ENCODE measurements at regions not wholly inside any gene's neighbourhood (a gene's known extent, or its start where the extent isn't known, plus 50 kb on each side); places are given as distances from the start of the nearest gene placed in this dataset.

DNA sequence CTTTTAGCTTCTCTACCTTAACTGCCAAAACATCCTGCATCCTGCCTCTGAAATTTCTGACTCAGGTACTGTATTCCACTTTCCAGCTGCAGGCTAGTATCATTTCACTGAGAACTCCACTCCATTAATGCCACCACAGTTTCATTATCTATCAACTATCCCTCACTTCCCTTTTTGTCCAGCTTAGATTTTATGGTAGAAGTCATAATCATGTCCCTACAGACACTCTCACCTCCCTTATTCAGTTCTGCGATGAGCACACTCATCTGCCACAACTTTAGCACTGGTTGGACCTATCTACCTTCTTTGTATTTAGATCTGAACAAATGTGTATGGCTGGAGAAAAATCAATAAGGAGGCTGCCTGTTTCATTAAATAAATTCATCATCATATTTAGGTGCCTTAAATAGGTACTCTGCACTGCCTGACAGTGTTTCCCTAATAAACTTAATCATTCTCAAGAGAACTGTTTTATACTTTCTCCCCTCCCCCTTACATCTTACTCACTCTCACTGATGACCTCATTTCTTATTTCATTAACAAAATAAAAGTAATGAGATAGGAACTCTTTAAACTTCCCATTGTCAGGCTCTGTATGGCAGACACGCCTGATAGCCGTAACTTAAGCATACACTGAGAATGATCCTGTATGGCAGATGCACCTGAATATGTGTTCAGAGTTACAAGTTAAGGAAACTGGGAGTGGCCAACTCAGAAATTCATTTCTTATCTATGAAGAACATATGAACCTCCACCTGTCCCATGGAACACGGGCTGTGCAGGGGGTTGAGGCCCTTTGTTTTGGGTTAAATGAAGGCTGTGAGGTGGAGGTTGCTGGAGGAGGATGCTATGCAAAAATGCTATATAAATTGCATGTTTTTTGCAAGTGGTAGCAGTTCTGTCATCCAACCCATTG is 95.3 kb upstream of the MAN1A1 start:
- H3K27me3 ChIP-seq (ENCODE audit: insufficient read depth, poor library complexity, severe bottlenecking) = no peaks in the 10 kb centered on the region
- no peak for DNase-seq (ENCODE audit: low read depth in 1 of 2, low spot score in 1 of 2)
- TF ChIP-seq GABPA (IDR thresholded peaks at IDR 0.05; ENCODE audit: low read depth) = no peak
- TF ChIP-seq, protein P1, sequence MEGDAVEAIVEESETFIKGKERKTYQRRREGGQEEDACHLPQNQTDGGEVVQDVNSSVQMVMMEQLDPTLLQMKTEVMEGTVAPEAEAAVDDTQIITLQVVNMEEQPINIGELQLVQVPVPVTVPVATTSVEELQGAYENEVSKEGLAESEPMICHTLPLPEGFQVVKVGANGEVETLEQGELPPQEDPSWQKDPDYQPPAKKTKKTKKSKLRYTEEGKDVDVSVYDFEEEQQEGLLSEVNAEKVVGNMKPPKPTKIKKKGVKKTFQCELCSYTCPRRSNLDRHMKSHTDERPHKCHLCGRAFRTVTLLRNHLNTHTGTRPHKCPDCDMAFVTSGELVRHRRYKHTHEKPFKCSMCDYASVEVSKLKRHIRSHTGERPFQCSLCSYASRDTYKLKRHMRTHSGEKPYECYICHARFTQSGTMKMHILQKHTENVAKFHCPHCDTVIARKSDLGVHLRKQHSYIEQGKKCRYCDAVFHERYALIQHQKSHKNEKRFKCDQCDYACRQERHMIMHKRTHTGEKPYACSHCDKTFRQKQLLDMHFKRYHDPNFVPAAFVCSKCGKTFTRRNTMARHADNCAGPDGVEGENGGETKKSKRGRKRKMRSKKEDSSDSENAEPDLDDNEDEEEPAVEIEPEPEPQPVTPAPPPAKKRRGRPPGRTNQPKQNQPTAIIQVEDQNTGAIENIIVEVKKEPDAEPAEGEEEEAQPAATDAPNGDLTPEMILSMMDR (IDR thresholded peaks at IDR 0.05; ENCODE audit: insufficient read depth, low read length) = no peak
- TF ChIP-seq POLR2AphosphoS5 (IDR thresholded peaks at IDR 0.05; ENCODE audit: low read depth) = no peak
- TF ChIP-seq, protein P2, sequence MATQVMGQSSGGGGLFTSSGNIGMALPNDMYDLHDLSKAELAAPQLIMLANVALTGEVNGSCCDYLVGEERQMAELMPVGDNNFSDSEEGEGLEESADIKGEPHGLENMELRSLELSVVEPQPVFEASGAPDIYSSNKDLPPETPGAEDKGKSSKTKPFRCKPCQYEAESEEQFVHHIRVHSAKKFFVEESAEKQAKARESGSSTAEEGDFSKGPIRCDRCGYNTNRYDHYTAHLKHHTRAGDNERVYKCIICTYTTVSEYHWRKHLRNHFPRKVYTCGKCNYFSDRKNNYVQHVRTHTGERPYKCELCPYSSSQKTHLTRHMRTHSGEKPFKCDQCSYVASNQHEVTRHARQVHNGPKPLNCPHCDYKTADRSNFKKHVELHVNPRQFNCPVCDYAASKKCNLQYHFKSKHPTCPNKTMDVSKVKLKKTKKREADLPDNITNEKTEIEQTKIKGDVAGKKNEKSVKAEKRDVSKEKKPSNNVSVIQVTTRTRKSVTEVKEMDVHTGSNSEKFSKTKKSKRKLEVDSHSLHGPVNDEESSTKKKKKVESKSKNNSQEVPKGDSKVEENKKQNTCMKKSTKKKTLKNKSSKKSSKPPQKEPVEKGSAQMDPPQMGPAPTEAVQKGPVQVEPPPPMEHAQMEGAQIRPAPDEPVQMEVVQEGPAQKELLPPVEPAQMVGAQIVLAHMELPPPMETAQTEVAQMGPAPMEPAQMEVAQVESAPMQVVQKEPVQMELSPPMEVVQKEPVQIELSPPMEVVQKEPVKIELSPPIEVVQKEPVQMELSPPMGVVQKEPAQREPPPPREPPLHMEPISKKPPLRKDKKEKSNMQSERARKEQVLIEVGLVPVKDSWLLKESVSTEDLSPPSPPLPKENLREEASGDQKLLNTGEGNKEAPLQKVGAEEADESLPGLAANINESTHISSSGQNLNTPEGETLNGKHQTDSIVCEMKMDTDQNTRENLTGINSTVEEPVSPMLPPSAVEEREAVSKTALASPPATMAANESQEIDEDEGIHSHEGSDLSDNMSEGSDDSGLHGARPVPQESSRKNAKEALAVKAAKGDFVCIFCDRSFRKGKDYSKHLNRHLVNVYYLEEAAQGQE (IDR thresholded peaks at IDR 0.05; ENCODE audit: insufficient replicate concordance, low read depth) = no peak
- peak; percentile 18; the same call in 1 of the 2 replicates for TF ChIP-seq SPI1 (IDR thresholded peaks at IDR 0.05; ENCODE audit: borderline replicate concordance, low read depth)
- H3K27ac ChIP-seq (replicated peaks) = no peak overlapping the region
- no peak overlapping the region for H3K4me3 ChIP-seq (replicated peaks; ENCODE audit: insufficient read depth, low read length)

DNA sequence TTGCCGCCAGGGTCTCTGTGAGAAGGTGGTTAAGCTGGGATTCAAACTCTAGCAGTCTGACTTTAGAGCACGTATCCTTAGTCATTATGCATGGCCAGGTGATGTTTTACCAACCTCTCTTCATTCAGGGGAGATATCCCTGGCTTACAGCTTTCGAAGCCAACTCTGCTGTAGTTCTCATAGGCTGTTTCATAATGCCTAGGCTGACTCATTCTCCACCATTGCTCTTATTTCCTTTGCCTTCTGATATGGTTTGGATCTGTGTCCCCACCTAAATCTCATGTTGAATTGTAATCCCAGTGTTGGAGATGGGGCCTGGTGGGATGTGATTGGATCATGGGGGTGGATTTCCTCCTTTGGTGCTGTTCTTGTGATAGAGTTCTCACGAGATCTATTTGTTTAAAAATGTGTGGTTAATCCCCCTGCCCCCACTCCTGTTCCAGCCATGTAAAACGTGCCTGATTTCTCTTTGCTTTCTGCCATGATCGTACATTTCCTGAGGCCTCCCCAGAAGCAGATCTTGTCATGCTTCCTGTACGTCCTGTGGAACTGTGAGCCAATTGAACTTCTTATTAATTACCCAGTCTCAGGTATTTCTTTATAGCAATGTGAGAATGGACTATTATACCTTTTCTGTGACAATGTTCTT is 94.6 kb upstream of the MAN1A1 start:
- DNase-seq (ENCODE audit: low read depth in 1 of 2, low spot score in 1 of 2) = no peak
- no peak overlapping the region for H3K27ac ChIP-seq (replicated peaks)
- TF ChIP-seq, protein P1 (IDR thresholded peaks at IDR 0.05; ENCODE audit: insufficient read depth, low read length) = no peak
- TF ChIP-seq, protein P2 (IDR thresholded peaks at IDR 0.05; ENCODE audit: insufficient replicate concordance, low read depth) = no peak
- TF ChIP-seq SPI1 (IDR thresholded peaks at IDR 0.05; ENCODE audit: borderline replicate concordance, low read depth) = no peak
- TF ChIP-seq GABPA (IDR thresholded peaks at IDR 0.05; ENCODE audit: low read depth) = no peak
- TF ChIP-seq POLR2AphosphoS5 (IDR thresholded peaks at IDR 0.05; ENCODE audit: low read depth) = no peak
- H3K27me3 ChIP-seq (ENCODE audit: insufficient read depth, poor library complexity, severe bottlenecking) = no peaks in the 10 kb centered on the region
- no peak overlapping the region for H3K4me3 ChIP-seq (replicated peaks; ENCODE audit: insufficient read depth, low read length)

DNA sequence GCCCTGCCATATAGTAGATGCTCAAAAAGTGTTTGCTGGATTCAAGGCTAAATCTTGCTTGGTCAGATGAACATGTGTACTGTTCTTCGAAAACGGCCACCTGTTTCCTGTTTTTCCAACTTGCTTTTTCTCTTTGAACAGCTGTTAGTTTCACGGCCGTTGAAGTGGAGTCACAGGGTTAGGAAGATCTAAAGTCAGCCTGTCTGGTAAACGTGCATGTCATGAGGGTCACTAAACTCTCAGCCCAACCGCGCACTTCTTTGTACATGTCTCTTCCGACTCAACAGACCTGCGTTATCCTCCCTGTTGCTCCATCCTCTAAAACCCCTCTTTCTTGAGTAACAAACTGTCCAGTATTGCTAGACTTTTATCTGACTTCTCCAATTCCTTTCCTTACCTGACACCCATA is 93.2 kb upstream of the MAN1A1 start:
- TF ChIP-seq GABPA (IDR thresholded peaks at IDR 0.05; ENCODE audit: low read depth) = no peak
- H3K27ac ChIP-seq (replicated peaks) = no peak overlapping the region
- DNase-seq (ENCODE audit: low read depth in 1 of 2, low spot score in 1 of 2) = no peak

DNA sequence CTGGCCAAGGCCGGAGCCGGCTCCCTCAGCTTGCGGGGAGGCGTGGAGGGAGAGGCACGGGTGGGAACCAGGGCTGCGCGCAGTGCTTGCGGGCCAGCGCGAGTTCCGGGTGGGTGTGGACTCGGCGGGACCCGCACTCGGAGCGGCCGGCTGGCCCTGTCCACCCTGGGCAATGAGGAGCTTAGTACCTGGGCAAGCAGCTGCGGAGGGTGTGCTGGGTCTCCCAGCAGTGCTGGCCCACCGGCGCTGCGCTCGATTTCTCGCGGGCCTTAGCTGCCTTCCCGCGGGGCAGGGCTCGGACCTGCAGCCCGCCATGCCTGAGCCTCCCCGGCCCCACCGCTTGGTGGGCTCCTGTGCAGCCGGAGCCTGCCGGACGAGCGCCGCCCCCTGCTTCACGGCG is 91.4 kb upstream of the MAN1A1 start:
- Histone ChIP-seq H3K27ac (replicated peaks) (no peak overlapping the region), H3K27me3 (ENCODE audit: insufficient read depth, poor library complexity, severe bottlenecking) (no peaks in the 10 kb centered on the region), H3K4me3 (replicated peaks; ENCODE audit: insufficient read depth, low read length) (no peak overlapping the region)
- DNase-seq (ENCODE audit: low read depth in 1 of 2, low spot score in 1 of 2) = no peak
- TF ChIP-seq SPI1 (IDR thresholded peaks at IDR 0.05; ENCODE audit: borderline replicate concordance, low read depth) = no peak
- TF ChIP-seq, protein P2 (IDR thresholded peaks at IDR 0.05; ENCODE audit: insufficient replicate concordance, low read depth) = no peak
- TF ChIP-seq, protein P1 (IDR thresholded peaks at IDR 0.05; ENCODE audit: insufficient read depth, low read length) = no peak
- no peak for TF ChIP-seq POLR2AphosphoS5 (IDR thresholded peaks at IDR 0.05; ENCODE audit: low read depth)
- TF ChIP-seq GABPA (IDR thresholded peaks at IDR 0.05; ENCODE audit: low read depth) = no peak

More for the DNA sequence above, 93.2 kb upstream of the MAN1A1 start:
- Histone ChIP-seq H3K27me3 (ENCODE audit: insufficient read depth, poor library complexity, severe bottlenecking) (no peaks in the 10 kb centered on the region), H3K4me3 (replicated peaks; ENCODE audit: insufficient read depth, low read length) (no peak overlapping the region)

All from HL-60 (cell line).